SU-DHL-6 (cell line): ENCODE measurements at regions not wholly inside any gene's neighbourhood (a gene's known extent, or its start where the extent isn't known, plus 50 kb on each side); places are given as distances from the start of the nearest gene placed in this dataset.

ENCODE experiments used
- H2AFZ ChIP-seq: fragments of 200-600 bp; sonication (generic); 2 replicates; pipeline ENCODE4 v1.6.1; 2014; ENCODE audit warnings: low read depth, mild to moderate bottlenecking, moderate library complexity, mixed read lengths, antibody characterized with exemption, low read length; ENCODE audit not compliant: severe bottlenecking
- H3F3A ChIP-seq: fragments of 200-600 bp; shearing (Covaris generic); 2 replicates; pipeline ENCODE4 v1.6.0; 2016; ENCODE audit warnings: antibody characterized with exemption, mild to moderate bottlenecking; ENCODE audit not compliant: insufficient read depth
- H3K27ac ChIP-seq: fragments of 200-600 bp; sonication (generic); 2 replicates; pipeline ENCODE4 v1.5.1; 2016; ENCODE audit warnings: low read depth, mild to moderate bottlenecking, low read length, moderate library complexity, mixed read lengths
- H3K27me3 ChIP-seq: fragments of 200-600 bp; sonication (generic), shearing (Covaris generic); 2 replicates; pipeline ENCODE4 v1.6.0; 2014; ENCODE audit warnings: mild to moderate bottlenecking, low read length
- H3K36me3 ChIP-seq: fragments of 200-600 bp; sonication (generic); 2 replicates; pipeline ENCODE4 v1.6.1; 2014; ENCODE audit warnings: mild to moderate bottlenecking, low read length, mixed read lengths
- H3K4me2 ChIP-seq: fragments of 300-600, 200-600 bp; shearing (Covaris generic), sonication (generic); 2 replicates; pipeline ENCODE4 v1.6.0; 2014; ENCODE audit warnings: low read length, low read depth, mild to moderate bottlenecking; ENCODE audit not compliant: poor library complexity, severe bottlenecking
- H3K4me3 ChIP-seq: fragments of 200-600 bp; sonication (generic); 2 replicates; pipeline ENCODE4 v1.5.1; 2014; ENCODE audit warnings: antibody characterized with exemption, low read length, mild to moderate bottlenecking, mixed read lengths; ENCODE audit not compliant: insufficient read depth, poor library complexity, severe bottlenecking
- H3K79me2 ChIP-seq: fragments of 200-600 bp; sonication (generic); 2 replicates; pipeline ENCODE4 v1.6.1; 2014; ENCODE audit warnings: mild to moderate bottlenecking, low read length, moderate library complexity; ENCODE audit not compliant: insufficient read depth
- H3K9ac ChIP-seq: fragments of 200-600 bp; sonication (generic); 2 replicates; pipeline ENCODE4 v1.7.0; 2014; ENCODE audit warnings: mild to moderate bottlenecking, low read length
- H3K9me2 ChIP-seq: fragments of 200-600 bp; sonication (generic); replicated peaks from 2 replicates; pipeline ENCODE4 v1.6.1; 2014; ENCODE audit warnings: low read length; ENCODE audit not compliant: insufficient read depth
- H3K9me3 ChIP-seq: fragments of 200-600 bp; sonication (generic); 2 replicates; pipeline ENCODE4 v1.6.1; 2014; ENCODE audit warnings: low read length, mixed read lengths; ENCODE audit not compliant: insufficient read depth
- H4K20me1 ChIP-seq: fragments of 200-600 bp; sonication (generic); 2 replicates; pipeline ENCODE4 v1.6.1; 2014; ENCODE audit warnings: low read depth, mild to moderate bottlenecking, antibody characterized with exemption, low read length, moderate library complexity, mixed read lengths
- CTCF ChIP-seq: fragments of 200-600 bp; sonication (generic); IDR thresholded peaks from one replicate; pipeline ENCODE4 v1.5.1; 2017; ENCODE audit warnings: antibody characterized with exemption, mild to moderate bottlenecking, low read length, moderate library complexity; ENCODE audit not compliant: insufficient read depth, poor library complexity, severe bottlenecking
- EZH2phosphoT487 ChIP-seq: fragments of 200-600 bp; sonication (generic), shearing (Covaris generic); conservative IDR thresholded peaks from 2 replicates; pipeline ENCODE4 v1.6.1; 2018; ENCODE audit warnings: mild to moderate bottlenecking, antibody characterized with exemption, low read length, moderate library complexity, mixed read lengths

DNA sequence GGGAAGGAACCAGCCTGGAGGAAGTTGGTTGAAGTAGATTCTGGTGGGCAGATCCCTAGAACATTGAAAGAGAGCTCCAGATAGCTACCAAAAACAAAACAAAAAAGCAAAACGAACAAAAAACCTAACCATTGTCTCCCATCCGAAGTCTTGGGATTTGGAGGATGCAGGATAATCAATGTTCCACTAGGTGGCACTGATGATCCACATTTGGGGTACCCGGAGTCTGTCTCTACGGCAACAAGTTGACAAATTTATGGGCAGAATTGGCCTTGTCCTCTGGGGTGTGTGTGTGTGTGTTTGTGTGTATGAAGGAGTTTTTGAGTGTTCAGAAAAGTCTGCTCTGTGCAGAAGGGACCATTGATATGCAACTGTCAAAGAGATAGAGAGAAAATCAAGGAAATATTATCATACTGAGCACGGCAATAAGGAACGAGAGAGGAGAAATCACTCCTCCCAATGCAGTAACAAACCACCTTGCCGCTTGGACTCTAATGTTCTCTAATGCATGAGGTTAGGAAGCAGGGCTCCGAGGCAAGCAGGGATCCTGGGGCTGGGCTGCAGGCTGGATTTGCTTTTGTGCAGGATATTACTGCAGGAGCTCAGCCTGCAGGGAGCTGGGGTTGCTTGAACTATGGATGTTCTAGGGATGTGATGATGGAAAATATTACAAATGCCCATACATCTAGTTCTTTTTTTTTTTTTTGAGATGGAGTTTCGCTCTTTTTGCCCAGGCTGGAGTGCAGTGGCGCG, 59.8 kb upstream of the KLHL25 start:
- no peak overlapping the region for H3K4me3 ChIP-seq
- H2AFZ ChIP-seq: no peak overlapping the region
- no peak overlapping the region for H3K4me2 ChIP-seq

GRCh38 chr15:85858586-85859375, 64.1 kb upstream of the KLHL25 start:
- no peak overlapping the region for H3K27ac ChIP-seq
- no peaks in the 10 kb centered on the region for H3K79me2 ChIP-seq
- H2AFZ ChIP-seq: no peak overlapping the region
- H3K36me3 ChIP-seq: no peaks in the 10 kb centered on the region
- H3K9me3 ChIP-seq: no peaks in the 10 kb centered on the region
- H3K9ac ChIP-seq: no peak overlapping the region
- no peak overlapping the region for H3K4me2 ChIP-seq
- H3K9me2 ChIP-seq: no peaks in the 10 kb centered on the region
- TF ChIP-seq CTCF (peak; percentile 85), EZH2phosphoT487 (no peak)
- no peaks in the 10 kb centered on the region for H3F3A ChIP-seq
- no peaks in the 10 kb centered on the region for H3K27me3 ChIP-seq
- H4K20me1 ChIP-seq: no peaks in the 10 kb centered on the region
- H3K4me3 ChIP-seq: no peak overlapping the region

More for the DNA sequence above, 59.8 kb upstream of the KLHL25 start:
- Histone ChIP-seq H3K27ac (no peak overlapping the region), H3K9ac (no peak overlapping the region), H3K27me3 (no peaks in the 10 kb centered on the region), H3K36me3 (no peaks in the 10 kb centered on the region), H4K20me1 (no peaks in the 10 kb centered on the region), H3K9me2 (no peaks in the 10 kb centered on the region), H3K79me2 (no peaks in the 10 kb centered on the region), H3K9me3 (no peaks in the 10 kb centered on the region), H3F3A (no peaks in the 10 kb centered on the region)
- TF ChIP-seq EZH2phosphoT487 (no peak), CTCF (peak; percentile 73)

- H3K79me2 ChIP-seq: no peaks in the 10 kb centered on the region
- no peaks in the 10 kb centered on the region for H3K9me3 ChIP-seq
- H3K27ac ChIP-seq: no peak overlapping the region
- H3K9me2 ChIP-seq: no peaks in the 10 kb centered on the region
- no peak overlapping the region for H3K9ac ChIP-seq
- TF ChIP-seq EZH2phosphoT487: no peak
- TF ChIP-seq CTCF: no peak
- H2AFZ ChIP-seq: no peak overlapping the region
- no peaks in the 10 kb centered on the region for H3K27me3 ChIP-seq
- H3F3A ChIP-seq: no peaks in the 10 kb centered on the region
- H4K20me1 ChIP-seq: no peaks in the 10 kb centered on the region
- H3K4me3 ChIP-seq: no peak overlapping the region
- H3K36me3 ChIP-seq: no peaks in the 10 kb centered on the region
- no peak overlapping the region for H3K4me2 ChIP-seq
Measured at GRCh38 chr15:85859671-85860070, 64.9 kb upstream of the KLHL25 start.
